NCI-H1092 treated with DMSO at 0.1 percent for 48 hours (cell line): ENCODE measurements at regions not wholly inside any gene's neighbourhood (a gene's known extent, or its start where the extent isn't known, plus 50 kb on each side); places are given as distances from the start of the nearest gene placed in this dataset.

Source experiments
- DNase-seq: peaks from one replicate; lab custom pipeline; 2025; lab: John Stamatoyannopoulos, UW

DNA sequence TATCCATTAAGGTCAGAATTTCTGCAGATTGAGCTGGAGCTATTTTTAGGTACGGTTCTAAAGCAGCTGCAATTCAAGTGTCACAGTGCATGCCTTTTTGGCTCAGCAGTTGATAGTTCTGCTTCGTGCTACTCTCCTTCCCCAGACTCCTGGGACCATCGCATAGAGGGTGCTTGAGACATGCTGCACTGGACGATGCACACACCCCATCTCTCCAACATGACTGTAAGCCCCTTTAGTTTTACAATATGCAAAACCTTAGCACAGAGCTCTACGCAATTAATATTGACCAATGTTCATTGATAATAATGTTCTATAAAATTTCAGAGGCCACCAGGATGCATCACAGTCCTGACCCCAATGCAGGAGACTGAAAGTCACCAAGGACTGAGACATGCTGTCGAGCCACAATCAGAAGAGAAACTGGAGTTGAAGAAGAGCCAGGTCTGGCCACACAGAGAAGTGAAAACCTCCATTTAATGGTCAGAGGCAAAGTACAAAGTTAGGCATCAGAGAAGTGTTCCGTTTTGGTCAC lies 120.9 kb upstream of the ZC3H12C start:
- DNase-seq: no peak

DNA sequence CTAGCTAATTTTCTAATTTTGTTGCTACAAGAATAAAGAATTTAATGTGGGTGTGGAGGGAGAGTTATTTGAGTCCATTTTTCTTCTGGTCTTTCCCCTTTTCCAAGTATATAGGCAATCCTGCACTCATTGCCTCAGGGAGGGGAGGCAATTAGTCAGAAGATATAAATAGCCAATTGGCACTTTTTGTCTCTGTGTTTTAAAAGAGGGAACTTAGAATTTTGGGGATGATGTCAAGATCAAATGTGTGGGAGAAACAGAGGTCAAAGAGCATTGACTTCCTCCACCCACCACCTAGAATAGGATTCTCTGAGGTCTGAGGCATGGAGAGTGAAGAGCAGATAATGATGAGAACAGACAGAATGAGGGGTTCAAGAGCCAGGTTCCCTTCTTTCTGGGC lies 120.3 kb upstream of the ZC3H12C start:
- DNase-seq: no peak

- DNase-seq: no peak
Observed at GRCh38 chr11:109973486-109973885, 119.7 kb upstream of the ZC3H12C start.

DNA sequence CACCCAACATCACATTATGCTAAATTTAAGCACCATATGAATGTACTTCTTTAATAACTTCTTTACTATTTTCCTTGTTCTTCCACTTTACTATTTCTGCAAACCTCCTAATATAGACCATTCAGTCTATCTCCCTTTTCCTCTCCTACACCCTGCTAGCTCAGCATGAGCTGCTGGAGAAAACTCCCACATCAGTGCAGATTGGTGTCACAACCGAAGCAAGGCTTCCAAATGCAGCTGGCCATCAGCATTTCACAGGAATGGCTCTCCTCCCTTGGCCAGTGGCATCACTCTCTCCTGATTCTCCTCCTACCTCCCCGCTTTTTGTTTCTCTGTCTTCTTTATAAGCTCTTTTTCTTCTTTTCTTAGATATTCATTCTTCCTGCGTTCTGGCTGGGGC lies 118.7 kb upstream of the ZC3H12C start:
- DNase-seq: no peak

- no peak for DNase-seq
Observed at GRCh38 chr11:109978895-109979294, 114.3 kb upstream of the ZC3H12C start.

DNA sequence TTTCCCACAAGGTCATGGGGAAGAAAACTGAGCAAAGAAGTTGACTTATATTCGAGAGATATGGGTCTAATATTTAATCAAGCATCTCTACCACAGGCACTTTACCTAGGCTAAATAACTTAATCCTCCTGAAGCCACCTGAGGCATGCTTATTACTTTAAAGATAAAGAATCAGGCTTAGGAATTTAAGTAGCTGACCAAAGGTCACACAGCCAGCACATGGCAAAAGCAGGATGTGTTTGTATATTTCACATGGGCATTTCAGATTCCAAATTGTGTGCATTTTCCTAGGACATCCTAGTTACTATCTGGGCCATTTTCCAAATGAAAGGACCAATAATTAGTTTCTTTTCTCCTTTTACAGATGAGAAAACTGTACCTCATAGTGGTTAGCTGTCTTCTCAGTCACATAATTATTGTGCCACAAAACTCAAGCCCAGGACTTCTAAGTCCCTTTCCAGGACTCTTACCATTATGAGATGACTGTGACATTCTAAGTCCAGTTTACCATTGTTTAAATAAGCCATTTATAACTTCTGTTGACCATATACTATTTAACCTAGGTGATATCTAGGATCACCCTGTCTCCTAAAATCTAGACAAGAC lies 112.1 kb upstream of the ZC3H12C start:
- DNase-seq: no peak

DNA sequence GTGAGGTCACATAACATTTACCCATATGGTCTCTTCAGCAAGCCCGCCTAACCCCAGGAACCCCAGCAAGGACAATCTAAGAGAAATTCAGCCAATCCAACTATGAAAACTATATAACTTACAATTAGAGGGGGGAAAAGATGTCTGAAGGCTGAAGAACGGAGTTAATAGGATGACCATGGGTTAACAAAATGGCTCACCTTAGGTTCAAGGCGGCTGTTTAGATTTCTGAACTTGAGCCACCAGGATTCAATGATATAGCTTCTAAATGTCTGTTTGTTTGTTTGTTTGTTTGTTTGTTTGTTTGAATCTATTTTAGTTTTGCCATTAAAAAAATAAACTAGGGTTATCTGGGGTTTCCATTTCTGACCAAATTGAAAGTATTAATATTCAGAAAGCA lies 109.8 kb upstream of the ZC3H12C start:
- no peak for DNase-seq

GRCh38 chr11:109984634-109985289 lies 108.4 kb upstream of the ZC3H12C start:
- DNase-seq: no peak

DNA sequence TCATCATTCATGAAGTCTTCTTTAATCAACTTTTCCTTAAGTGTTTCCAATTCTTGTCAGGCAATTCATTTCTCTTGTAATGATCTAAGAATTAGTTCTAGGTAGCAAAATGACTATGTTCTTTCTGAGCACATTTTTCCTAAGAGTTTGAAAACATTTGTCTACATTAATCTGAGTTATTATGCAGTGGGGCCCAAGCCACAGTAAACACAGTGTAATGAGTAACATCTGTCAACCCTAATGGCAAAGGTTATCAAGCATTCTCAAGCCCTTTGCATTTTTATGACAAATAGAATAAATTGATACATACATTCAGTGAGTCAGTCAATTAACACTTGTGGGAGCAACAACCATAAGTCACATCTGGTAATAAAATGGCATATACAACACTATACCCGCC lies 106.7 kb upstream of the ZC3H12C start:
- no peak for DNase-seq

- no peak for DNase-seq
Observed at GRCh38 chr11:109991835-109992234, 101.4 kb upstream of the ZC3H12C start.

GRCh38 chr11:109993786-109994185 lies 99.4 kb upstream of the ZC3H12C start:
- DNase-seq: no peak

- DNase-seq: no peak
Observed at GRCh38 chr11:109994907-109995306, 98.3 kb upstream of the ZC3H12C start.

- no peak for DNase-seq
Observed at GRCh38 chr11:109996060-109996459, 97.1 kb upstream of the ZC3H12C start.

GRCh38 chr11:109998921-109999320 lies 94.3 kb upstream of the ZC3H12C start:
- DNase-seq: no peak

DNA sequence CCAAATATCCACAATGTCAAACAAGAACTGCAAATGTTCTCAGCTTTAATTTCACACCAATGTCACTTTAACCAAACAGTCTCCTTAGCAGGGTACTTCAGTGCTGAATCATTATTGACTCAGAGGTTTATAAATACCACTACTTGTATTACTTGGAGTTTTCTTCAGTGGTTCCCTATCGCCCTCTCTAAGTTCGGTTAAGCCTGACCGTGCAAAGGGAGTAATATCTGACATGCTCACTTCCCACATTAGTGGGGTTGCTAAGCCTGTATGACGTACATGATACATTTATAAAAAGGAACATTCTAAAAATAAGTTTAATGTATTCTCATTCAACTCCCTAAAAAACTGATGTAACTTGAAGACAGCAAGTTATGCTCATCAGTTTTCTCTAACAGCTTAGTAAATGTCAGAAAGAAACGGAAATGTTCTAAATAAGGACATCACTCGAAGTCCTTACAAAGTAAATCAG lies 93.1 kb upstream of the ZC3H12C start:
- no peak for DNase-seq

- DNase-seq: no peak
Observed at GRCh38 chr11:110000850-110001249, 92.3 kb upstream of the ZC3H12C start.

GRCh38 chr11:110003426-110003825 lies 89.8 kb upstream of the ZC3H12C start:
- DNase-seq: no peak

DNA sequence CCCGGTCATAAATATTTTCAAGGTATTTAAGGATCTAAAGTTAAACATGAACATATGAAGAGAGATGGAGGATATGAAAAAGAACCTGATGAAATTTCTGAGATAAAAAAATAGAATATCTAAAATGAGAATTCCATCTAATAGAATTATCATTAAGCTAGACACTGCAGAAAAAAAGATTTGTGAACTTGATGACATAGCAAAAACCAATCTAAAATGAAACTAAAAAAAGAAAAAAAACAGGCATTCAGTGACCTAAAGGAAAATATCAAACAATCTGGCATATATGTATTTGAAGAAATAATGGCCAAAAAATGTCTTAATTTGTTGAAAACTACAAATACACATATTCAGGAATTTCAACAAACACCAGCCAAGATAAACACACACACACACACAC lies 81.6 kb upstream of the ZC3H12C start:
- no peak for DNase-seq

- DNase-seq: no peak
Observed at GRCh38 chr11:110015695-110016094, 77.5 kb upstream of the ZC3H12C start.

GRCh38 chr11:110019675-110020074 lies 73.5 kb upstream of the ZC3H12C start:
- no peak for DNase-seq

DNA sequence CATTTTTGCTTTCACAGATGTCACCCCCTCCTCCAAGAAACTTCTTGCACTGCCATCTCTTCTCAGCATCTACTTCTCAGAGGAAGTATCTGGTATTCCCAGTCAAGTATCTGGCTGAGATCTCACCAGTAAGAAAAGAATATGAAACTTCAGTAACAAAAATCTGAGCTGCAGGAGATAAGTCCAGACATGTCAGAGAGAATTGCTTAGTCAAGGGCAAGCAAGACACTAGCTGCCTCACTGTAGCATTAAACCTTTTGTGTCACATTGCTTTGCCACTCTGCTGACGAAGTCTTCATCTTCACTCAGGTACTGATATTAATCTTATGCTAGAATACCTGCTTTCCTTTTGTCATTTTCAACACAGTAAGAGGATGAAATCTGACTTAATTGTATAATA lies 70.6 kb upstream of the ZC3H12C start:
- no peak for DNase-seq

DNA sequence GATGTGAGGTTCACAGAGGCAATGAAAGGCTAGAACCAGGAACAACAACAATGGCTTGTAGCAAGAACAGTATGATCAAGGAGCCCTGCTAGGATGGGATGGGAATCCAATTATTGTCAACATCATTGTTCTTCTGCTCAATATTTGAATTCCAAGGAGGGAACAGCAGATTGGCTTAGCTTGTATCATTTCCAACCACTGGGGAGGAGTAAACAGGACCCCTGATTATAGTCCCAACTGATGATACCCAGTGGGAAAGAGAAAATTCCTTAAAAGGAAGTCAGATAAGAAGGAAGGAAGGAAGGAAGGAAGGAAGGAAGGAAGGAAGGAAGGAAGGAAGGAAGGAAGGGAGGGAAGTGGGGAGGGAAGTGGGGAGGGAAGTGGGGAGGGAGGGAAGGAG lies 69.5 kb upstream of the ZC3H12C start:
- no peak for DNase-seq

- no peak for DNase-seq
Observed at GRCh38 chr11:110026858-110027626, 66.2 kb upstream of the ZC3H12C start.
